Mammary epithelial cell (primary cell): ENCODE measurements at regions not wholly inside any gene's neighbourhood (a gene's known extent, or its start where the extent isn't known, plus 50 kb on each side); places are given as distances from the start of the nearest gene placed in this dataset.

Source experiments
- CTCF ChIP-seq, 2 donors: IDR thresholded peaks in 1 of 2; conservative IDR thresholded peaks in 1 of 2; 2 replicates each; pipeline ENCODE4 v1.5.1; 2011 to 2012; ENCODE audit warnings: inconsistent platforms in 2 of 2, low read length in 2 of 2, mild to moderate bottlenecking in 2 of 2, control low read depth in 1 of 2, low read depth in 1 of 2; ENCODE audit not compliant: insufficient read depth in 1 of 2; ENCODE audit errors: extremely low read depth in 1 of 2
- EZH2 ChIP-seq: IDR thresholded peaks from 2 replicates; pipeline ENCODE4 v1.6.1; 2012; ENCODE audit warnings: low read length, inconsistent platforms, borderline replicate concordance

DNA sequence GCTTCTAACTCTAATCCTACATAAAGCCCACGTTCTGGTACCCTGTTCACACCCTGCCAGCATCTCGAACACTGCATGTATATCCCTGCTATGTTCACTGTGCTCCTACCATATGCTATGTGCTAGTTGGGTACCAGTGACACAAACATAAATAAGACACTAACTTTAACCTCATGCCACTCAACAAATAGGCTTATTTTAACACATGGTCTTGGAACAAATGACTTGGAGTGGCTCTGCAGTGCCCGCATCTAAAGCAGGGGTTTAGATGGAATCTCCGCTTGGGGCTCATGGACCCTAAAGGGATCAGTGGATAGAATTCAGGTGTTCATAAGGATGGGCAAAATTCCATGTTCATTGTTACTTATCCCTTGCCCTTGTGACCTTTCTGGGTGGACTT, 175.7 kb upstream of the ZKSCAN2 start:
- TF ChIP-seq CTCF (conservative IDR thresholded peaks at IDR 0.05 in 1 of 2, IDR thresholded peaks at IDR 0.05 in 1 of 2; ENCODE audit: extremely low read depth in 1 of 2, insufficient read depth in 1 of 2, low read depth in 1 of 2, low read length in 2 of 2) (no peak), EZH2 (no peak)
